C4-2B (cell line): ENCODE measurements at regions not wholly inside any gene's neighbourhood (a gene's known extent, or its start where the extent isn't known, plus 50 kb on each side); places are given as distances from the start of the nearest gene placed in this dataset.

Source experiments
- CTCF ChIP-seq: fragments of 450-650 bp; conservative IDR thresholded peaks from 2 replicates; pipeline ENCODE4 v1.5.1; 2017; ENCODE audit warnings: mild to moderate bottlenecking
- ZFX ChIP-seq: fragments of 450-650 bp; IDR thresholded peaks from 2 replicates; pipeline ENCODE4 v1.6.1; 2017

GRCh38 chr12:42770261-42770660, 180.7 kb upstream of the PRICKLE1 start:
- TF ChIP-seq CTCF (no peak), ZFX (no peak)
